ENCODE measurements at regions not wholly inside any gene's neighbourhood (a gene's known extent, or its start where the extent isn't known, plus 50 kb on each side); places are given as distances from the start of the nearest gene placed in this dataset.

DNA sequence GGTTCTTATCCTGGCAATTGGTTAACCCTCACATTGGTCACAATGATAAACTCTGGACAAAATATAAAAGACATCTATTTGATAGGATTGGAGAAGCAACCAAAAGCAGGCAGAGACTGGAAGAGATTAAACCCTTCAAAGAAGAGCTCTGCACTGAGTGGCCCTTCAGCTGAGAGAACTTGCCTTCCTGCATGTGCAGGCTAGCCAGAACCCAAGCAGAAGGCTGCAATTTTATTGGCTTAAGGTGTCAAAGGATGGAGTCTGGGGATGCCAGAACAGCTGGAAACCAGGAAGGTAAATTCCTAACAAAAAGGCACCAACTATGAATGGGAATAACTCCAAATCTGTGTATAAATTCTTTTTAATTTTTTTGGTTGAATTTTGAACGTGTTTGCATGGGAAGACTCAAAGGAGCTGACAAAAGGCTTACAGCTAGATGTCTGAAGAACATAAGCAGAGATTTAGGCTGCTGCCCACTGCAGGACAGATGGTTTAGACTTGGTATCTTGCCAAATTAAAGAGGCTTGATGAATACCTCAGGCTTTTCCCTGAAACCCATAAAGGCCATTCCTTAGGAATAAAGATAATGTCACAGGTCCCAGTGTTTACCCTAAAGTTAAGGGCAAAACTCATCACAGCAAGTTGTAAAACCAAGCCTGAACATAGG lies 66.3 kb downstream of the NR2F1 start:
- Histone ChIP-seq H3K9me2 (replicated peaks; ENCODE audit: insufficient read depth, low read length) (no peaks in the 10 kb centered on the region), H3K4me3 (ENCODE audit: insufficient read depth, low read length, poor library complexity, severe bottlenecking) (no peak overlapping the region), H3K4me2 (ENCODE audit: low read depth, low read length, poor library complexity, severe bottlenecking) (no peak overlapping the region), H2AFZ (ENCODE audit: low read depth, low read length, severe bottlenecking) (no peak overlapping the region), H3K9me3 (ENCODE audit: insufficient read depth, low read length) (no peaks in the 10 kb centered on the region), H3K27me3 (ENCODE audit: low read length) (no peaks in the 10 kb centered on the region), H3K27ac (ENCODE audit: low read depth, low read length) (no peak overlapping the region), H3K9ac (ENCODE audit: low read length) (no peak overlapping the region), H3K79me2 (ENCODE audit: insufficient read depth, low read length) (no peaks in the 10 kb centered on the region), H3K36me3 (ENCODE audit: low read length) (no peaks in the 10 kb centered on the region), H4K20me1 (ENCODE audit: low read depth, low read length) (no peaks in the 10 kb centered on the region), H3F3A (ENCODE audit: insufficient read depth) (no peaks in the 10 kb centered on the region)
- TF ChIP-seq, protein P1, sequence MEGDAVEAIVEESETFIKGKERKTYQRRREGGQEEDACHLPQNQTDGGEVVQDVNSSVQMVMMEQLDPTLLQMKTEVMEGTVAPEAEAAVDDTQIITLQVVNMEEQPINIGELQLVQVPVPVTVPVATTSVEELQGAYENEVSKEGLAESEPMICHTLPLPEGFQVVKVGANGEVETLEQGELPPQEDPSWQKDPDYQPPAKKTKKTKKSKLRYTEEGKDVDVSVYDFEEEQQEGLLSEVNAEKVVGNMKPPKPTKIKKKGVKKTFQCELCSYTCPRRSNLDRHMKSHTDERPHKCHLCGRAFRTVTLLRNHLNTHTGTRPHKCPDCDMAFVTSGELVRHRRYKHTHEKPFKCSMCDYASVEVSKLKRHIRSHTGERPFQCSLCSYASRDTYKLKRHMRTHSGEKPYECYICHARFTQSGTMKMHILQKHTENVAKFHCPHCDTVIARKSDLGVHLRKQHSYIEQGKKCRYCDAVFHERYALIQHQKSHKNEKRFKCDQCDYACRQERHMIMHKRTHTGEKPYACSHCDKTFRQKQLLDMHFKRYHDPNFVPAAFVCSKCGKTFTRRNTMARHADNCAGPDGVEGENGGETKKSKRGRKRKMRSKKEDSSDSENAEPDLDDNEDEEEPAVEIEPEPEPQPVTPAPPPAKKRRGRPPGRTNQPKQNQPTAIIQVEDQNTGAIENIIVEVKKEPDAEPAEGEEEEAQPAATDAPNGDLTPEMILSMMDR (IDR thresholded peaks at IDR 0.05; ENCODE audit: insufficient read depth, low read length, poor library complexity, severe bottlenecking) = no peak
- TF ChIP-seq EZH2phosphoT487 (conservative IDR thresholded peaks at IDR 0.05; ENCODE audit: low read length) = no peak

DNA sequence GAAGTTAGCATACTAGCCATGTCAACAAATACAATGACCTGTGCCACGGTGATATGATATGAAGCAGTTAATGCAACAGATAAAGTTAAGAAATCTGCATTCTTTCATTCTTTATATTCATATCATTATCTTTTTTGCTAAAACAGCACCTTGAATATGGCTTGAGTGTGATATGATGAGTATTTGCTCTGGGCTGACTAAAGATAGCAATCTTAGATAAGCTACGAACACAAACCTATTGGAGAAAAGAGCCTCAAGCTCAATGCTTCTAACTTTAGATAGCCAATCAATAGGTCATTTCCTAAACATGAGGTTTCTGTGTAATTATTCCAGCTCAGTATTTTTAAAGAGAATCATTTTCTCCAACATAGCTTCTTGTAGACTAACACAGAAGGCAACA lies 61.7 kb downstream of the NR2F1 start:
- no peaks in the 10 kb centered on the region for H4K20me1 ChIP-seq (ENCODE audit: low read depth, low read length)
- TF ChIP-seq, protein P1 (IDR thresholded peaks at IDR 0.05; ENCODE audit: insufficient read depth, low read length, poor library complexity, severe bottlenecking) = no peak
- TF ChIP-seq EZH2phosphoT487 (conservative IDR thresholded peaks at IDR 0.05; ENCODE audit: low read length) = no peak

More for the DNA sequence above, 61.7 kb downstream of the NR2F1 start:
- Histone ChIP-seq H3K27ac (ENCODE audit: low read depth, low read length) (no peak overlapping the region), H3K4me2 (ENCODE audit: low read depth, low read length, poor library complexity, severe bottlenecking) (no peak overlapping the region), H3K27me3 (ENCODE audit: low read length) (no peaks in the 10 kb centered on the region), H3K9me2 (replicated peaks; ENCODE audit: insufficient read depth, low read length) (no peaks in the 10 kb centered on the region), H3K79me2 (ENCODE audit: insufficient read depth, low read length) (no peaks in the 10 kb centered on the region), H2AFZ (ENCODE audit: low read depth, low read length, severe bottlenecking) (no peak overlapping the region), H3K9me3 (ENCODE audit: insufficient read depth, low read length) (no peaks in the 10 kb centered on the region), H3K36me3 (ENCODE audit: low read length) (no peaks in the 10 kb centered on the region), H3F3A (ENCODE audit: insufficient read depth) (no peaks in the 10 kb centered on the region), H3K4me3 (ENCODE audit: insufficient read depth, low read length, poor library complexity, severe bottlenecking) (no peak overlapping the region), H3K9ac (ENCODE audit: low read length) (no peak overlapping the region)
